HG03175 (cell line): ENCODE measurements at regions not wholly inside any gene's neighbourhood (a gene's known extent, or its start where the extent isn't known, plus 50 kb on each side); places are given as distances from the start of the nearest gene placed in this dataset.
"Not testable (repeated sequence)": the region's sequence is repeated elsewhere in the genome, so short reads cannot be mapped to it uniquely, and the experiment has no call there.

ENCODE experiments used
- ATAC-seq: cut with Tn5 transposase; IDR thresholded peaks from one replicate; pipeline ENCODE4 v1.9.1; 2021; ENCODE audit warnings: mild to moderate bottlenecking, moderate library complexity; ENCODE audit not compliant: unreplicated experiment

DNA sequence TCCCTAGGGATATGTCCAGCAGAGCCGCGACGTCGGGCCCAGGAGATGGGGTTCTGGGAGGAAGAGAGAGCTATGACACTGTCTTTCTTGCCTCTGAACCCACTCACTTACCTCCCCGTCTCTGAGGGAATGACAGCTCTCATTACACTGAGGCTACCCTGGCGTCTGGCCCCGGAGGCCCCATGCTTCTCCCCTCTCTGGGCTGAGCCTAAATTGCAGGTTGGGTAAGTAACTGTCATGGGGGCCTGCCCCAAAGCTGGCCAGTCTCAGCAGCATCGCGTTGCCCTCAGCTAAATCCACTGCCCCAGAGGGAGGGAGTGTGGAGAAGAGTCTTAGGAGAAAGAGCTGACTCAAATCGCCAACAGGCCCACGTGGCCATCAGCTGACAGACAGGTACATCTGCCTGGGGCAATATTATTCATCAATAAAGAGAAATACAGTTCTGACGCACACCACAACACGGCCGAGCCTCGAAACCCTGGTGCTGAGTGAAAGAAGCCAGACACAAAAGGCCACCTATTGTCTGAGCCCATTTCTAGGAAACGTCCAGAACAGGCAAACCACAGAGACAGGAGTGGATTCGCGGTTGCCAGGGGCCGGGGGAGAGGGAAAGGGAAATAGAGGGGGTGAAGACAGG, 156.4 kb downstream of the C16orf95 start:
- no peak for ATAC-seq

GRCh38 chr16:87161410-87161809, 155.8 kb downstream of the C16orf95 start:
- not testable (repeated sequence) for ATAC-seq

DNA sequence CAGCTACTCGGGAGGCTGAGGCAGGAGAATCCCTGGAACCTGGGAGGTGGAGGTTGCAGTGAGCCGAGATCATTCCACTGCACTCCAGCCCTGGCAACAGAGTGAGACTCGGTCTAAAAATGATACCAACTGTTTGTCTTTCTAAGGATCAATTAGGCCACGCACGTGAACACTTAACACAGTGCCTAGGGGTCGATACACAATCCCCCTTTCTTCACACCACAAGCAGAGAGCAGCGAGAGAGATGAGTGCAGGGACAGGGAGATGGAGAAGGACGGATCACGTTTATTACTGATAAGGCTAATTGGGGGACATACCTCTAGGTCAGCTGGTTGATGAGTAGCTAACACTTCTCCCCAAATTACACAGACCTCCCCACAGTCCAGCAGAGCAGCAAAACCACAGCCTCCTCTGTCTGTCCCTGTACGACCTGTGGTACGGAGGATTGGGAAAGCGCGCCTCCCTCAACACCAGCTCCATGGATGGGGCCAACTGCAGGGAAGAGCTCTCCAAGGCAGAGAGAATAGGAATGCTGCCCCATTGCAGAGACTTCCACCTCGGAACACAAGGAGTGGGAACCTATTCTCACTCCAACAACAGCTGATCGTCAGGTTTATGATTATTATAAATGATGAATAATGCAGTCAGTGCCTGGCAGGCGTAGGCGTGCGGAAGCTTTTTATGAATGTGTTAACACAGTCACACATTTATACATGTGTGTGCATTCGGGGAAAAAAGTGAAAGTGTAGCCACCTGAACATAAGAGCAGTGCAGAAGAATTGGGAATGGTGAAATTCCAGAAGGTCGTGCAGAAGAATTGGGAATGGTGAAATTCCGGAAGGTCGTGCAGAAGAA, 155.1 kb downstream of the C16orf95 start:
- no peak for ATAC-seq

DNA sequence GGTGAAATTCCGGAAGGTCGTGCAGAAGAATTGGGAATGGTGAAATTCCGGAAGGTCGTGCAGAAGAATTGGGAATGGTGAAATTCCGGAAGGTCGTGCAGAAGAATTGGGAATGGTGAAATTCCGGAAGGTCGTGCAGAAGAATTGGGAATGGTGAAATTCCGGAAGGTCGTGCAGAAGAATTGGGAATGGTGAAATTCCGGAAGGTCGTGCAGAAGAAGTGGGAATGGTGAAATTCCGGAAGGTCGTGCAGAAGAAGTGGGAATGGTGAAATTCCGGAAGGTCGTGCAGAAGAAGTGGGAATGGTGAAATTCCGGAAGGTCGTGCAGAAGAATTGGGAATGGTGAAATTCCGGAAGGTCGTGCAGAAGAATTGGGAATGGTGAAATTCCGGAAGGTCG, 154.4 kb downstream of the C16orf95 start:
- not testable (repeated sequence) for ATAC-seq

GRCh38 chr16:87163637-87164036, 153.6 kb downstream of the C16orf95 start:
- ATAC-seq, result no peak

GRCh38 chr16:87165151-87165550, 152.0 kb downstream of the C16orf95 start:
- no peak for ATAC-seq

DNA sequence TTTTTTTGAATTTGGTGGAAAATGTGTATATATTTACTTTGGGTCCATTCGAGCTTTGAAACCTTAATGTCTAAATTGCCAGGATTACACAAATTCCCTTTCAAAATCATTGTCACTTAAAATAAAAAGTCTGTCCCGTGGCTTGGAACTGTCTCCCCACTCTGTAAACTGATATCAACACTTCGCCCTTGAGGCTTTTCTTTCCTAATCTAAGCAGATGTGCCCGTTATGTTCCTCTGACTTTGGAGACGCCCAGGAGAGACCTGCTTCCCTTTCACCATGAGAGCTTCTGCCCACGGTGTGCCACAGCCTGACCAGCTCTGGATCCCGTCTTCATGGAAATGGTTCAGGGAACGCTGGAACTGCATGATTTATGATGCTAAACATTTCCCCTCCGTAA, 151.3 kb downstream of the C16orf95 start:
- ATAC-seq, result no peak

- ATAC-seq, result no peak
Measured at GRCh38 chr16:87166321-87166720, 150.9 kb downstream of the C16orf95 start.

- ATAC-seq, result no peak
Measured at GRCh38 chr16:87166934-87167333, 150.3 kb downstream of the C16orf95 start.

- no peak for ATAC-seq
Measured at GRCh38 chr16:87169509-87169995, 147.6 kb downstream of the C16orf95 start.

- ATAC-seq, result no peak
Measured at GRCh38 chr16:87170310-87170709, 146.9 kb downstream of the C16orf95 start.

DNA sequence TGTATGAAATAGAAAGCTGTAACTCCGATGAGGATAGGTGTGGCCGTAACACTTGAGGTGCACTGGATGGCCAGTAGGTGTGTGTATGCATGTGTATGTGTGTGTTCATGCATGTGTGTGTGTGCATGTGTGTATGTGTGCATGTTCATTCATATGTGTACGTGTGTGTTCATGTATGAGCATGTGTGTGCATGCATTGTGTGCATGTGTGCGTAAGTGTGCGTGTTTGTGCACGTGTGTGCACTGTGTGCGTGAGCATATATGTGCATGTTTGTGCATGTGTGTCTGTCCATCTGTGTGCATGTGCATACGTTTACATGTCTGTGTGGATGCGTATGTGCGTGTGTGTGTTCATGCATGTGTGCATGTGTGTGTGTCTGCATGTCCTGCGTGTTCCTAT, 145.5 kb downstream of the C16orf95 start:
- no peak for ATAC-seq

DNA sequence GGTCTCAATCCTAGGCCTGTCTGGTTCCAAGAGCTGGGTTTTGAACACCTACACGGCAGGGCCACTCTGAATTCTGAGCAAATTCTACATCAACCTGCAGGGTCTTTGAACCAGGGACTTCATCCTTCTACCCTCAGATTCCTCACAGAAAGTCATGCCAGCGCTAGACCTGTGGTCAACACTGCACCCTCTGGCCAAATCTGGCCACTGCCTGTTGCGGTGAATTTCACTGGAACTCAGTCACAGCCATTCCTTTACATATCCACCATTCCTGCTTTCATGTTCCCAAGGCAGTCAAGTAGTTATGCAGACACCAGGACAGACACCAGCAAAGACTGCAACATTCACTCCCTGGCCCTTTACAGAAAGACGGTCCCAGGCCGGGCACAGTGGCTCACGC, 144.6 kb downstream of the C16orf95 start:
- ATAC-seq, result no peak

- ATAC-seq, result no peak
Measured at GRCh38 chr16:87173294-87173893, 143.8 kb downstream of the C16orf95 start.

- no peak for ATAC-seq
Measured at GRCh38 chr16:87174061-87174460, 143.1 kb downstream of the C16orf95 start.

DNA sequence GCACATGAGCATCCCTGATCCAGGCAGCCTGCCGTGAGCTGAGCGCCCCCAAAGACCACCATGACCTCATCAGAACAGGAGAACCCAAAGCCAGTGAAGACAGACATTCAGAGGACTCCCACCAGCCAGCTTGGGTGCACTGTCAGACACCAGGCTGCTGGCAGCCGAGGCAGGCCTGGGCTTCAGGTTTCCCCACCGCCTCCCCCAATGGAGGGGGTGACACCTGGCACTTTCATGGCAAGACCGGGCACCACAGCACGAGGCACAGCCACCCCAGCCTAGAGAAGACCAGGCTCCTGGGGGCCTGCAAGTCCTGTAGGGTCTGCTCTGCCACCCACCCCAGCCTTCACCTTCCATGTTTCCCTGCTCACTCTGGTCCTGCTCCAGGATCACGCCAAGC, 140.5 kb downstream of the C16orf95 start:
- ATAC-seq, result no peak

GRCh38 chr16:87177673-87178072, 139.5 kb downstream of the C16orf95 start:
- ATAC-seq, result no peak

DNA sequence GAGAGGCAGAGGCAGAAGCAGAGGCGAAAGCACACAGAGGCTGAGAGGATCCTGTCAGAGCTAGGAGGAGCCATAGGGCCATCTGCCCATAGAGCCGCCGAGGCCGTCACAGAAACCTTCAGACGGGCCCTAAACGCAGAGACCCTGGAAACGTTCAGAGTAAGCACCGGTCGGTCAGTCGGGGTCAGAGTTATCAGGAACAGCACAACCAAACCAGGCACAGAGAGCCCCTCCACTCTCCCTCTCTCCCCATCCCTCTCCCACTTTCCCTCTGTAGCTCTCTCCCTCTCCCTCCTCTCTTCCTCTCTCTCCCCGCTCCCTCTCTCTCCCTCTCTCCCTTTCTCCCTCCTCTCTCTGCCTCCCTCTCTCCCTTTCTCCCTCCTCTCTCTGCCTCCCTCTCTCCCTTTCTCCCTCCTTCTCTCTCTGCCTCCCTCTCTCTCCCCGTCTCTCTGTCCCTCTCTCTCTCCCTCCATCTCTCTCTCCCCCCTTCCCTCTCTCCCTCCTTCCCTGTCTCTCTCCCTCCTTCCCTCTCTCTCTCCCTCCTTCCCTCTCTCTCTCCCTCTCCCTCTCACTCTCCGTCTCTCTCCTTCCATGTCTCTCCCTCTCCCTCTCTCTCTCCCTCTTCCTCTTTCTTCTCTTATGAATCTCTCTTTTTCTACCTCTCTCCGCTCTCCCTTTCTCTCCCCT, 138.9 kb downstream of the C16orf95 start:
- no peak for ATAC-seq

DNA sequence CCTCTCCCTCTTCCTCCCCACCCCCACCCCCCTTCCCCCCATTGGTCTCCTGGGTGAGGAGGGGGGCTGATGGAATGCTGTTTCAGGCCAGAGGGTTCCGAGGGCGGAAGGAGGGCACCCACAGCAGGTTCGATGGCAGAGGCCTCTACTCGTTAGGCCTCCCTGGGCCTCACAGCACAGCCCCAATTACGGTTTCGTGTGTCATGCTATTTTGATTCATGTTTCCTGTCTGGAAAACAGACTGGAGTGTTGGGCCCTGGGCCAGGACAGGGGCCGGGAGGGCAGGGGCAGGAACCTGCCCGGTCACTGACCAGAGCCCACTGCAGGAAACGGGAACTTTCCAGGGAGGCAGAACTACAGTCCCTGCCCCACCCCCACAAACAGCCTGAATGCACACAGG, 138.2 kb downstream of the C16orf95 start:
- no peak for ATAC-seq

GRCh38 chr16:87180069-87180468, 137.1 kb downstream of the C16orf95 start:
- ATAC-seq, result no peak

DNA sequence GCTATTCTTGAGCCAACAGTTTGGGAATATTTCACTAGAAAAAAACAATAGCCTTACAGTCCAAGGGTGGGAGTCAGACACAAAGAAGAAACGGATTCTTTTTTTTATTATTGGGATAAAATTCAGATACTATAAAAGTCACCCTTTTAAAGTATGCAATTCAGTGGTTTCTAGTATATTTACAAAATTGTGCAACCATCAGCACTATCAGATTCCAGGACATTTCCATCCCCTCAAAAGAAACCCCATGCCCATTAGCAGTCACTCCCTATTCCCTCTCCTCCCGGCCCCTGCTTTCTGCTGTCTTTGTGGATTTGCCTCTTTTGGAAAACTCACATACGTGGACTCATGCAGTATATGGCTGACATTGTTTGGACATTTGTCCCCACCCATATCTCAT, 134.4 kb downstream of the C16orf95 start:
- no peak for ATAC-seq
